ENCODE measurements at regions not wholly inside any gene's neighbourhood (a gene's known extent, or its start where the extent isn't known, plus 50 kb on each side); places are given as distances from the start of the nearest gene placed in this dataset.

DNA sequence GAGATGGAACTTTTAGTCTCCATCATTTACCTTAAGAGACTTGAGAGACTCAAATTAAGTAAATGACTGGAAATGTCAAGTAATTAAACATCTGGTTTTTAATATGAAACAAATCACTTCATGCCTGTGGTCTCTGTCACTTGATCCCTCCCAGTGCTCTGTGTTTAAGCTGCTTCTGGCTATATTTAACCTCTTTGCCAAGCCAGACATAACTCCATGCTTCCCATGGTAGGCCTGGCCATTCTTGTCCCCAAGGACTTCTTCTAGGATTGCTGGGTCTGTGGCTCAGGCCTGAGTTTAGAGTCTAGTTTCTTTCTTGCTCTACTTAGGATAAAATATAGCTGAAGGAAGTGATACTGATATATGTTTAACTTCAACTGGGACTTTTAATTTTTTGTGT, 1013.6 kb downstream of the FLRT2 start:
- Histone ChIP-seq H3F3A (replicated peaks; ENCODE audit: low read depth) (no peaks in the 10 kb centered on the region), H3K4me1 (ENCODE audit: insufficient read depth) (no peaks in the 10 kb centered on the region), H3K9me2 (ENCODE audit: insufficient read depth) (no peaks in the 10 kb centered on the region; the same call in 1 of the 2 replicates), H3K27me3 (ENCODE audit: insufficient read depth) (no peaks in the 10 kb centered on the region), H3K79me2 (replicated peaks; ENCODE audit: insufficient read depth) (no peaks in the 10 kb centered on the region), H3K36me3 (ENCODE audit: insufficient read depth) (no peaks in the 10 kb centered on the region), H4K20me1 (replicated peaks; ENCODE audit: insufficient read depth) (no peaks in the 10 kb centered on the region), H3K4me3 (no peak overlapping the region), H3K4me2 (no peak overlapping the region), H2AFZ (no peak overlapping the region), H3K27ac (ENCODE audit: low read depth) (no peak overlapping the region)
- TF ChIP-seq CREB1 (CRISPR knock-in tag; IDR thresholded peaks at IDR 0.05; ENCODE audit: low read depth) (no peak), POLR2AphosphoS5 (IDR thresholded peaks at IDR 0.05; ENCODE audit: low read depth) (no peak), REST (IDR thresholded peaks at IDR 0.05; ENCODE audit: unreplicated experiment) (no peak), ZNF114 (CRISPR knock-in tag; IDR thresholded peaks at IDR 0.05) (no peak), NANOG (IDR thresholded peaks at IDR 0.05; ENCODE audit: borderline replicate concordance) (no peak)
- TF ChIP-seq, protein P1, sequence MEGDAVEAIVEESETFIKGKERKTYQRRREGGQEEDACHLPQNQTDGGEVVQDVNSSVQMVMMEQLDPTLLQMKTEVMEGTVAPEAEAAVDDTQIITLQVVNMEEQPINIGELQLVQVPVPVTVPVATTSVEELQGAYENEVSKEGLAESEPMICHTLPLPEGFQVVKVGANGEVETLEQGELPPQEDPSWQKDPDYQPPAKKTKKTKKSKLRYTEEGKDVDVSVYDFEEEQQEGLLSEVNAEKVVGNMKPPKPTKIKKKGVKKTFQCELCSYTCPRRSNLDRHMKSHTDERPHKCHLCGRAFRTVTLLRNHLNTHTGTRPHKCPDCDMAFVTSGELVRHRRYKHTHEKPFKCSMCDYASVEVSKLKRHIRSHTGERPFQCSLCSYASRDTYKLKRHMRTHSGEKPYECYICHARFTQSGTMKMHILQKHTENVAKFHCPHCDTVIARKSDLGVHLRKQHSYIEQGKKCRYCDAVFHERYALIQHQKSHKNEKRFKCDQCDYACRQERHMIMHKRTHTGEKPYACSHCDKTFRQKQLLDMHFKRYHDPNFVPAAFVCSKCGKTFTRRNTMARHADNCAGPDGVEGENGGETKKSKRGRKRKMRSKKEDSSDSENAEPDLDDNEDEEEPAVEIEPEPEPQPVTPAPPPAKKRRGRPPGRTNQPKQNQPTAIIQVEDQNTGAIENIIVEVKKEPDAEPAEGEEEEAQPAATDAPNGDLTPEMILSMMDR (conservative IDR thresholded peaks at IDR 0.05; ENCODE audit: low read depth in 2 of 2) = no peak
- Mint-ChIP-seq H3K27me3 (ENCODE audit: insufficient read depth, low read depth, poor library complexity) (no peaks in the 10 kb centered on the region), H3K9me3 (no peaks in the 10 kb centered on the region), H3K4me3 (no peak overlapping the region), H3K27ac (no peak overlapping the region), H3K36me3 (ENCODE audit: low read depth) (no peaks in the 10 kb centered on the region), H3K4me1 (no peaks in the 10 kb centered on the region)
- ATAC-seq (no peak), DNase-seq (ENCODE audit: low spot score) (no peak)

GRCh38 chr14:86541972-86542371, 1012.0 kb downstream of the FLRT2 start:
- H3K9me2 ChIP-seq (ENCODE audit: insufficient read depth) = no peaks in the 10 kb centered on the region; the same call in 1 of the 2 replicates
- H3F3A ChIP-seq (replicated peaks; ENCODE audit: low read depth) = no peaks in the 10 kb centered on the region
- H3K4me3 ChIP-seq = no peak overlapping the region
- no peak overlapping the region for H3K4me3 Mint-ChIP-seq
- H3K36me3 ChIP-seq (ENCODE audit: insufficient read depth) = no peaks in the 10 kb centered on the region
- no peaks in the 10 kb centered on the region for H3K36me3 Mint-ChIP-seq (ENCODE audit: low read depth)
- H3K9me3 Mint-ChIP-seq = no peaks in the 10 kb centered on the region
- no peaks in the 10 kb centered on the region for H3K4me1 ChIP-seq (ENCODE audit: insufficient read depth)
- H3K4me2 ChIP-seq = no peak overlapping the region
- no peaks in the 10 kb centered on the region for H4K20me1 ChIP-seq (replicated peaks; ENCODE audit: insufficient read depth)
- H3K27me3 Mint-ChIP-seq (ENCODE audit: insufficient read depth, low read depth, poor library complexity) = no peaks in the 10 kb centered on the region
- H3K27me3 ChIP-seq (ENCODE audit: insufficient read depth) = no peaks in the 10 kb centered on the region
- no peaks in the 10 kb centered on the region for H3K4me1 Mint-ChIP-seq
- no peak for TF ChIP-seq POLR2AphosphoS5 (IDR thresholded peaks at IDR 0.05; ENCODE audit: low read depth)
- no peak for TF ChIP-seq ETS1 (IDR thresholded peaks at IDR 0.05)
- no peak for TF ChIP-seq EZH2phosphoT487 (IDR thresholded peaks at IDR 0.05; ENCODE audit: unreplicated experiment)
- no peak for TF ChIP-seq NANOG (IDR thresholded peaks at IDR 0.05; ENCODE audit: borderline replicate concordance)
- TF ChIP-seq ZNF331 (CRISPR knock-in tag; IDR thresholded peaks at IDR 0.05; ENCODE audit: low read depth) = no peak
- no peaks in the 10 kb centered on the region for H3K79me2 ChIP-seq (replicated peaks; ENCODE audit: insufficient read depth)
- DNase-seq (ENCODE audit: low spot score) (no peak), ATAC-seq (no peak)
- no peak overlapping the region for H2AFZ ChIP-seq
- H3K27ac Mint-ChIP-seq = no peak overlapping the region
- H3K27ac ChIP-seq (ENCODE audit: low read depth) = no peak overlapping the region

Measured in GM23338 (cell line).